Stomach (tissue), 4 donors: ENCODE measurements at regions not wholly inside any gene's neighbourhood (a gene's known extent, or its start where the extent isn't known, plus 50 kb on each side); places are given as distances from the start of the nearest gene placed in this dataset.

ENCODE experiments used
- POLR2A ChIP-seq, 4 donors: fragments of 450-650 bp; IDR thresholded peaks; one replicate each; pipeline ENCODE4 v1.6.1; 2016; ENCODE audit warnings: antibody characterized with exemption in 4 of 4, control low read depth in 2 of 4, mild to moderate bottlenecking in 1 of 4, moderate library complexity in 1 of 4
- POLR2AphosphoS5 ChIP-seq, 3 donors: sonication (generic); formaldehyde crosslinking; IDR thresholded peaks; one replicate each; pipeline ENCODE4 v1.6.1; 2016; ENCODE audit warnings: antibody characterized with exemption in 3 of 3
- TF ChIP-seq, protein P1 (sequence below), 7 experiments: fragments of 450-650 bp in 4 of 7; fragments of 200-600 bp in 3 of 7; sonication (generic) in 3 of 7; IDR thresholded peaks; one replicate each; pipeline ENCODE4 v1.5.1; 2016 to 2019; ENCODE audit warnings: antibody characterized with exemption in 7 of 7, control low read depth in 2 of 7, mild to moderate bottlenecking in 1 of 7

DNA sequence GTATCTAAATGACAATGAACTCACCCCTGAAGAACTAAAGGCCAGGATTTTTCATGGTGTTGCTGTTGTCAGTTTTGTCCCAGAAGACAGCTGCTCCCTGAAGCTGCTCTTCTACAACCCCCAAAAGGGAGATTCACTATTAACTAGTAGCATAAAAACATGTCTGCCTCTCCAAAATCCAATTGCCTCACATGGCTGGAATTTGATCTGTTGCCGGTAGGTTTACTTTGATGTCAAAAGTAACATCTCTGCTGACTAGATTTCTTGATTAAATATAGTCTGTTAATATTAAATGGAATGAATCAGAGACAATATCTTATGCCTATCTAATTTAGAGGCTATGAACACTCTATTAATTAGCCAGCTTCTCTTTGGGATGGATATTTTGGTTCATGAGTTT is 425.4 kb downstream of the ETS1 start:
- TF ChIP-seq POLR2AphosphoS5 (IDR thresholded peaks at IDR 0.05) (no peak), POLR2A (IDR thresholded peaks at IDR 0.05) (no peak)
- TF ChIP-seq, protein P1, sequence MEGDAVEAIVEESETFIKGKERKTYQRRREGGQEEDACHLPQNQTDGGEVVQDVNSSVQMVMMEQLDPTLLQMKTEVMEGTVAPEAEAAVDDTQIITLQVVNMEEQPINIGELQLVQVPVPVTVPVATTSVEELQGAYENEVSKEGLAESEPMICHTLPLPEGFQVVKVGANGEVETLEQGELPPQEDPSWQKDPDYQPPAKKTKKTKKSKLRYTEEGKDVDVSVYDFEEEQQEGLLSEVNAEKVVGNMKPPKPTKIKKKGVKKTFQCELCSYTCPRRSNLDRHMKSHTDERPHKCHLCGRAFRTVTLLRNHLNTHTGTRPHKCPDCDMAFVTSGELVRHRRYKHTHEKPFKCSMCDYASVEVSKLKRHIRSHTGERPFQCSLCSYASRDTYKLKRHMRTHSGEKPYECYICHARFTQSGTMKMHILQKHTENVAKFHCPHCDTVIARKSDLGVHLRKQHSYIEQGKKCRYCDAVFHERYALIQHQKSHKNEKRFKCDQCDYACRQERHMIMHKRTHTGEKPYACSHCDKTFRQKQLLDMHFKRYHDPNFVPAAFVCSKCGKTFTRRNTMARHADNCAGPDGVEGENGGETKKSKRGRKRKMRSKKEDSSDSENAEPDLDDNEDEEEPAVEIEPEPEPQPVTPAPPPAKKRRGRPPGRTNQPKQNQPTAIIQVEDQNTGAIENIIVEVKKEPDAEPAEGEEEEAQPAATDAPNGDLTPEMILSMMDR (IDR thresholded peaks at IDR 0.05), result no peak
